ENCODE measurements at regions not wholly inside any gene's neighbourhood (a gene's known extent, or its start where the extent isn't known, plus 50 kb on each side); places are given as distances from the start of the nearest gene placed in this dataset.

DNA sequence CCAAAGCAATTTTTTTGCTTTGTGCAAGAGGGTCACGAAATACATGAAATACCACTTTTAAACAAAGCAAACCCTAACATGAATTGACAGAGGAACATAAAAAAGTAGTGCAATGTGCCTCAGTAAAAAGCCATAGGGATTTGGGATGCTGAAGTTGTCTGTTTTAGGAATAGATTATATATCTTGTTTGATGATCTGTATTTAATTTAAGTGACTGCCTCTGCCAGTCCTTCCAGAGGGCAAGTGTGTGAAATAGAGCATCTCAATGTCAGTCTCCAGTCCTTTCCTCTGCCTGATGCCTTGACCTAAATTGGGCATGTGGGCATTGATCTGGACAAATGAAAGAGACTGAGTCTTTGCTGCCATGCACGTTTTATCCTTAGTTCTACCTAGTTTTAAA is 222.8 kb downstream of the PTPRC start:
- no peak for DNase-seq (ENCODE audit: low read depth in 2 of 3, low spot score in 1 of 3)

DNA sequence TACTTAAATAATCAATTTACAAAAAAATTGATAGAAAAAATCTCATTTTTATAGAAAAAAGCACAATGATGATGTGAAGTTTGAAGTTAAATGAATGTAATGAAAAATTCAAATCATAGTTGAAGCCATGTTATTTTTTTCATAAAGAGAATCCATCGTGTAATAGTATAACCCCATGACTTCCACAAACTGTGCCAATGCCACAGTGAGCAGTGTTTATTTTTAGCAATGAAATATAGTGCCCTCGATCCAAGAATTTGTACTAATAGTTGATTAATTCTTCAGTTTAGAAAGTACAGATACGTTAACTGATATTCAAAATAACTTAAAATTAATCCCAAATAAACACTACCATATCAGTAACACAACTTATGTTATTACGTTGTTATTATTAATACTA is 225.9 kb downstream of the PTPRC start:
- DNase-seq (ENCODE audit: low read depth in 2 of 3, low spot score in 1 of 3): no peak

GRCh38 chr1:198865319-198865718 is 226.5 kb downstream of the PTPRC start:
- DNase-seq (ENCODE audit: low read depth in 2 of 3, low spot score in 1 of 3): no peak

GRCh38 chr1:198867182-198867581 is 228.3 kb downstream of the PTPRC start:
- DNase-seq (ENCODE audit: low read depth in 2 of 3, low spot score in 1 of 3): no peak

GRCh38 chr1:198873696-198874230 is 234.9 kb downstream of the PTPRC start:
- no peak for DNase-seq (ENCODE audit: low read depth in 2 of 3, low spot score in 1 of 3)

DNA sequence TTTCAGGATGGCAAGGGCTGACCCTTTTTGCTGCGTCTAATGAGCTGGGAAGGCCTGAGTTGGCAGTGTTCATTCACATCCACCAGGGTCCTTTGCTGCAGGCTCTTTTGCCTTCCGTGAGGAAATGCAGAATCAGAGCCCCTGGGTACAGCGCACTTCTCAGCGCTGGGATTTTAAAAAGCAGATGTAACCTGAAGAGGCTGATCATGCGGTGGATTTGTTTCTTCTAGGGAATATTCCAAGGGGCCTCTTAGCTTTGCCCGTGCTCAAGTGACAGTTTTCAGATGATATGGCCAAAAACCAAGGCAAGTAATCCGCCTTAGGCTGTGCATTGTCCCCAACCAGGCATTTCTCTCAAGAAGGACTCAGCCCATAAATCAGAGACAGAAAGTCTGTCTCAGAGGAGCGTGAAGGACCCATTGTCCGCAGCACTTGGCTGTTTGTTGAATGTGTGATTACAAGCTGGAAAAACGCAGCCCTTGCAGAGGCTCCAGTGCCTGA is 237.6 kb downstream of the PTPRC start:
- no peak for DNase-seq (ENCODE audit: low read depth in 2 of 3, low spot score in 1 of 3)

DNA sequence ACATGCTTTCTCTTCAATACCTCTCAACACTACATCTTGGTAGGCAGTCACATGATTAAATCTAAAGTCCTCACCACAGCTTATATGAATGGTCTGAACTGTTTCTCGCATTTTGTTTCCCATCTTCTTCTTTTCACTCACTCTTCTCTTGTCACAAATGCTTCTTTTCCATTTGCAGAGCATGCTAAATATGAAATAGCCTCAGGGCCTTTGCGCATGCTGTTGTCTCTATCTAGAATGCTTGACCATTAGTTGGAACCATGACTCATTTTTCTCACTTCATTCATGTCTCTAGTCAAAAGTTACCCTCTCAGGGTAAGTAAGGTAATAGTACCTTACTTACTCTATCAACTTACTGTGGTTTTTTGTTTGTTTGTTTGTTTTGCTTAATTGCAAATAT is 239.7 kb downstream of the PTPRC start:
- DNase-seq (ENCODE audit: low read depth in 2 of 3, low spot score in 1 of 3): no peak

GRCh38 chr1:198879711-198880306 is 241.0 kb downstream of the PTPRC start:
- no peak for DNase-seq (ENCODE audit: low read depth in 2 of 3, low spot score in 1 of 3)

- DNase-seq (ENCODE audit: low read depth in 2 of 3, low spot score in 1 of 3): no peak
Measured at GRCh38 chr1:198880397-198880796, 241.6 kb downstream of the PTPRC start.

DNA sequence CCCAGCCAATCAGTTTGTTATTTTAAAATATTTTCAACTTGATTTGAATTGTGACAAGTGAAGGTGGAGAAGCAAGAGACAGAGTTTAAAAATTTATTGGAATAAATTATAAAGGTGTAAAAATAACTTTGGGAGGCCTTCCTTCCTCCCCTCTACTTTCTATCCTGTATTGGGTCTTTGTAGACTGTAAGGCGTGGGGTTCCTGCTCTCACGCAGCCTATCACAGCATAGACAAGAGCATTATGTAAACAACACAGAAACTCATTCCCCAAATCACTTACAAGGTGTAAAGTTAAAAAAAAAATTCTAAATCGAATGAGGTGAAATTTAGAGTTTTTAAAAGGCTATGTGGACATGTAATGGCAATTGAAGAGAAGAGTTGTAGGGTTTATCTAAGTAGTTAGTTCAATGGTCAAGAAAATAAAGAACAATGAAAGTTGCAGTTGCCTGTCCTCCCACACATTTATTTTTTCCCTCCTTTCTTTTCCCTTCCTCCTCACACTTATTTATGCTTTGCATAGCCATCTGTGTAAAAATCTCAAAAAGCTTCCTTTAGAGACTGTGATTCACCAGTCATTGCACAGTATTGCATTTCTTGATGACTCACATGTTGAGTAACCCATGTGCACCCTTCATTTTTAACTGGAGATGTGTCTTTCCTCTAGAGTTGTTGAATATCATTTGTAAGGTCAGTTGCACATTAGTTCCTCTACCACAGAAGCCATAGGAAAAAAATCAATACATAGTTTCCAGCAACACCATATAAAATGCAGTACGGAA is 242.2 kb downstream of the PTPRC start:
- DNase-seq (ENCODE audit: low read depth in 2 of 3, low spot score in 1 of 3): peak in 1 of 3 donors; percentile 11

- DNase-seq (ENCODE audit: low read depth in 2 of 3, low spot score in 1 of 3): no peak
Measured at GRCh38 chr1:198883184-198883583, 244.3 kb downstream of the PTPRC start.

DNA sequence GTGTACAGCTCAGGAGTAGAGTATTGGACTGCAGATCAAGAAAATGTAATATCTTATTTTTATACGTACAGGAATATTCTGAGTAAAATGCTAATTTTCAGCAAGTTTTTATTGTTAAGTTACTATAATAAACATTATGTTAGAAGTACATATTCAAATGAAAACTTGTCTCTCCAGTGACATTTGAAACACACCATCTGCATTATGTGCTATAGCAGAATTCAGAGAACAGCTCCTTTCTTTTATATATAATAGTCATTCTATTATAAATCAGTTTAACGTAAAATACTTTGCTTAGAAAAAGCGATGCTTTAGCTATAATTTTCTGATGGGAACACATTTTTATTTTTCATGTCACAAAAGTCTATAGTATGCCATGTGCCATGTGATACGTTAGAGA is 249.0 kb downstream of the PTPRC start:
- DNase-seq (ENCODE audit: low read depth in 2 of 3, low spot score in 1 of 3): no peak

DNA sequence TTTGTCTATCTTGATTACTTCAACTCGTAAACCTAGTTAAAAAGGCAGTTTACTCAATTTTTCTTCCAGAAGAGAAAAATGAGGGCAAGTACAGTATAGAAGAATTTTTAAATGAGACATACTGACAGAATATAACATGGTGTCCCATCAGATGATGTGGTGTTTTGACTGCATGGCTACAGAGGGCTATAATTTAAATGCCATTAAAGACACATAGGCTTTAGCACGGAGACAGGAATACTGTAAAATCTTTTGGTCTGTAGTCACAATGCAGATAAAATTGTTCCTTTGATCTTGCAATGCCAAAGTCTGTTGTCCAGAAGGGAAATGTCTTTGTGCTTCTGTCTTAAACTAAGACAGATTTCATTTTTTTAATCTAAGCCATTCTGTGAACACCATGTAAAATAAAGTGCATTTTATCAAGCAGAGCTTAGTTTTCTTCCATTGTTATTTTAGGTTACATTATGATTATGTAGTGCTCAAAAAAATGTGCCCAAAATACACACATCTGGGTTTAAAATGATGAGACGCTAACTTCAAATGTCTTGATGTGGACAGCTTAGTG is 249.6 kb downstream of the PTPRC start:
- no peak for DNase-seq (ENCODE audit: low read depth in 2 of 3, low spot score in 1 of 3)

GRCh38 chr1:198889101-198889500 is 250.3 kb downstream of the PTPRC start:
- DNase-seq (ENCODE audit: low read depth in 2 of 3, low spot score in 1 of 3): no peak

- DNase-seq (ENCODE audit: low read depth in 2 of 3, low spot score in 1 of 3): no peak
Measured at GRCh38 chr1:198889749-198890148, 250.9 kb downstream of the PTPRC start.

GRCh38 chr1:198890214-198890930 is 251.5 kb downstream of the PTPRC start:
- no peak for DNase-seq (ENCODE audit: low read depth in 2 of 3, low spot score in 1 of 3)

GRCh38 chr1:198892065-198892464 is 253.2 kb downstream of the PTPRC start:
- DNase-seq (ENCODE audit: low read depth in 2 of 3, low spot score in 1 of 3): no peak

GRCh38 chr1:198893141-198893540 is 254.3 kb downstream of the PTPRC start:
- no peak for DNase-seq (ENCODE audit: low read depth in 2 of 3, low spot score in 1 of 3)

DNA sequence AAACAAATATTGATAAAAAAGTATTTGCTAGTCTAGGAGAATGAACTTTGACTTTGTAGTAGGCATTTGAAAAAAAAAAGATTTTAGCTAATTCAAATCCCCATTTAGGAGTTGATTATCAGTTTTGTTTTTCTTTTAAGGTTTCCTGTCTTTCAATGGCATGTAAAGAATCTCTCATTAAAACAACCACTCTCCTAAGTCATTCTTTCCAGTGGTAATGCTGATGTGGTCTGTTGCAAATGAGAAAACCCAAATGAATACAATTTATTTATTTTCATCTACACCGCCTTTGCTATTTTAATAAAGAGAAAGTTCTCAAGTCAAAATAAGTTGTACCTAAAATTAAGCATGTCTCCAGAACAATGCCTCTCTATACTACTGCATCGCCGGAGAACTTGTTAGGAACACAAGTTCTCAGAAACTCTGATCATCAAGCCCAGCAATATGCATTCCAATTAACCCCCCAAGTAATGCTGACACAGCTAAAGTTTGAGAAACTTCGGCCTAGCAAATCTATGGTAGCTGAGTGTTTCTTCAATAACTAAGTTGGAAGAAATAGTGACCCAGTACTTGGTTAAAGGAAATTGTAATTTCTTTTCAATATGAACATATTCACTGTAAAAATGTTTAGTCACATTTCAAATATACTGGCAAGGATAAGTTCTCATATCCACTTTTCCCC is 255.1 kb downstream of the PTPRC start:
- no peak for DNase-seq (ENCODE audit: low read depth in 2 of 3, low spot score in 1 of 3)

GRCh38 chr1:198901266-198901665 is 262.4 kb downstream of the PTPRC start:
- no peak for DNase-seq (ENCODE audit: low read depth in 2 of 3, low spot score in 1 of 3)

- DNase-seq (ENCODE audit: low read depth in 2 of 3, low spot score in 1 of 3): no peak
Measured at GRCh38 chr1:198902655-198903054, 263.8 kb downstream of the PTPRC start.

All from stimulated activated CD4-positive, alpha-beta T cell treated with anti-CD3 and anti-CD28 coated beads, Interleukin-12 subunit alpha, Interleukin-12 subunit beta, amount 100 ng/mL, for 48 hours (primary cell).